LoVo (cell line): ENCODE measurements at regions not wholly inside any gene's neighbourhood (a gene's known extent, or its start where the extent isn't known, plus 50 kb on each side); places are given as distances from the start of the nearest gene placed in this dataset.

Experiments used
- DNase-seq: peaks from one replicate; pipeline ENCODE4 v3.0.0-alpha.2; 2016; ENCODE audit warnings: low spot score

DNA sequence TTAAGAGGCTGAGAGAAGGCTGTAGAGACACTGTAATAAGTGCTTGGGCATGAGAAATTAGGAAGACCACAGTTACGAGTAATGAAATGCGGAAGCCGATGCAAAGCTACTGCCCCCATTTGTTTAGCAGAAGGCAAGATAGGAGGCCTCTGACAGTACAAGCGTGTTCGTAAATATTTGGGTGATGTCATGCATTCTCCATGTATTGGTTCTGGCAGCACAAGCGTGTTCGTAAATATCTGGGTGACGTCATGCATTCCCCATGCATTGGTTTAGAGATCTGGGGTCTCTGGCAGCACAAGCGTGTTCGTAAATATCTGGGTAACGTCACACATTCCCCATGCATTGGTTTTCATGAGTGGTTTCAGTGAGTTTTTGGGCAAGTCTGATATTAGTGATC lies 661.5 kb upstream of the FRG1 start:
- DNase-seq: no peak

DNA sequence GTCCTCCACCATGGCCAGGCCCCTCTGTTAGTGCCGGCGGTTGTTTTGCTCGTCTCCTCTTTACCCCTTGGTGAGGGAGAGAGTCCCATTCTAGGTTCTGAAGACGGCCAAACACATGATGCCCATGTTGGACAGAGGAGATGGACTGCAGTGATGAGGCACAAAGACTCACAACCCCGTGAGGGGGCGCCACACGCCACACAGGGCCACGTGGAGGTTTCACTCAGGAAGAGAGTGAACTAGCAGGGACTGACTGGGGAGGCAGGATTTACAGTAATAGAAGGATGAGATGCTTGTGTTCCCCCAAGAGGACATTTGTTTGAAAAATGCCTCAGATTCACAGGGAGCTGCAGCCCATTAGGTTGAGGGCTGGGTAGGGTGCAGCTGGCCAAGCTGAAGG lies 655.3 kb upstream of the FRG1 start:
- DNase-seq: no peak

DNA sequence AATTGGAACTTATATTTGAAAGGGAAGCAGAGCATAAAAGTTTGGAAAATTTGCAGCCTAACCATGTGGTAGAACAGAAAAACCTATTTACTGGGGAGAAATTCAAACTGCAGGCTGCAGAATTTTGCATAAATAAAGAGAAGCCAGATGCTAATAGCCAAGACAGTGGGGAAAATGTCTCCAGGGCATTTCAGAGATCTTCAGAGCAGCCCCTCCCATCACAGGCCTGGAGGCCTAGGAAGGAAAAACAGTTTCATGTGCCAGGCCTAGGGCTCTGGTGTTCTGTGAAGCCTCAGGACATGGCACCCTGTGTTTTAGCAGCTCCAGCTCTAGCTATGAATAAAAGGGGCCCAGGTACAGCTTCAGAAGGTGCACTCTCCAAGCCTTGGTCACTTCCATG lies 648.7 kb upstream of the FRG1 start:
- DNase-seq: no peak

DNA sequence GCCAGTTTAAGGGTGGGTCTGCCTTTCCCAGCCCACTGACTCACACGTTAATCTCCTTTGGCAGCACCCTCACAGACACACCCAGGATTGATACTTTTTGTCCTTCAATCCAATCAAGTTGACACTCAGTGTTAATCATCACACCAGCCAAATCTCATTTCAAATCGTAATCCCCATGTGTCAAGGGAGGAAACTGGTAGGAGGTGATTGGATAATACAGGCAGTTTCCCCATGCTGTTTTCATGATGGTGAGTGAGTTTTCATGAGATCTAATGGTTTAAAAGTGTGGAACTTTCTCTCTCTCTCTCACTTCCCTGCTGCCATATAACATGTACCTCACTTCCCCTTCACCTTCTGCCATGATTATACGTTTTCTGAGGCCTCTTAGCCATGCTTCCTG lies 647.2 kb upstream of the FRG1 start:
- no peak for DNase-seq

DNA sequence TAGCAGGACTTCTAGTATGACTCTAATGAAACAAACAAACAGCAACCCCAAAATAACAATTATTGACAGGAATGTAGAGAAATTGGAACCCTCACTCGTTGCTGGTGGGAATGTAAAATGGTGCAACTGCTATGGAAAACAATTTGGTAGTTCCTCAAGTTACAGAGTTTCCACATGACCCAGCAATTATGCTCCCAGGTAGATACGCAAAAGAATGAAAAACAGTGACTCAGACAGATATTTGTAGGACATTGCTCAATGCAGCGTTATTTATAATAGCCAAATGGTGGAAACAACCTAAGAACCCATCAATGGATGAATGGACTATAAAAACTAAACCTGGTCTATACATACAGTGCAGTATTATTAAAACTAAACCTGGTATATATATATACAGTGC lies 646.1 kb upstream of the FRG1 start:
- no peak for DNase-seq

DNA sequence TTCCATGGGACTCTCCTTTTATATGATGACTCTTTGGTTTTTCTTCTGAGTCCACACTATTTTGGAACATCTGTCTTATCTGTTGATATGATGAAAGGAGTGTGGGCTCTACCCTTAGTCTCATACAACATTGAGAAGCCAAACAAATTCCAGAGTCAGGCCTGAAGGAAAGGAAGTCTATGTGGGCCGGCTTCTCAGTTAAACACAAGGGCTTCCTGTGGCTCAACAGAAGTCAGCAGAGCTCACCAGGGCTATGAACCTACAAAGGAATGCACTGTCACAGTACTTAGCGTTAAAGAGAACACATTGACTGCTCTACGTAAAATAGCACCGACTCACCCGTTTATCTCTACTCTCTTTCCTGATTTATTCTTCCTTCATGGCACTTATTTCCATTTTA lies 641.0 kb upstream of the FRG1 start:
- DNase-seq: no peak

DNA sequence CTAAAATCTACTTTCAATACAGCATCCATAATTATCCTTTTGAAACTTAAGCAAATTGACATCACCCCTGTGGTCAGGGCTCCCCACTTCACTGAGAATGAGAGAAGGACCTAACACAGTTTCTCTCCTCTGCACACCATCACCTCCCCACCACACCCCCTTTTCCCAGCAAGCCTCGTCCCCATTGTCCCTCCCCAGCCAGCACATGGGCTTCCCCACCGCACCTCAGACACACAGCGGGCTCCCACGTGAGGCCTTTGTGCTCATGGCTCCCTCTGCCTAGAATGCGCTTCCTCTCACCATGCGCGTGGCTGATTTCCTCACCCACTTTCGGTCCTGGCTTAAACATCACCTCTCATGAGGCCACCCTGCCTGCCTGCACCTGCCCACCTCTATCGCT lies 639.0 kb upstream of the FRG1 start:
- DNase-seq: no peak

DNA sequence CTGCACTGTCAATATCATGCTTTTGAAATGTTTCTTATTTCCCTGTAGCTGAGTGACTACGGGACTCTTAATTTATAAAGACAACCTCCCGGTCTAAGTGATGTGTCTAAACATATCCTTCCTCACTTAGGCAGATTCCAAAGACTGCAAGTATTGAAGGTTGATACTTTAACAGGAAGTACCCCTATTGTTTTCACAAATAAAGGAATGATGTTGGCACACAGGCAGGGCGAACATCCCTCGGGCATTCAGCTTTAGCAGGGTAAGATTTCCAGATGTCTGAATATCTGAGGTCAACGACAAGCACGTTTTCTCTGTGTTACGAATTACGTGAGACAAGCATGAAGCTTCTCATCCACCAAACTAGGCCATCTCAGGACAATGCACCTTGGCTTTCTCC lies 638.0 kb upstream of the FRG1 start:
- no peak for DNase-seq

DNA sequence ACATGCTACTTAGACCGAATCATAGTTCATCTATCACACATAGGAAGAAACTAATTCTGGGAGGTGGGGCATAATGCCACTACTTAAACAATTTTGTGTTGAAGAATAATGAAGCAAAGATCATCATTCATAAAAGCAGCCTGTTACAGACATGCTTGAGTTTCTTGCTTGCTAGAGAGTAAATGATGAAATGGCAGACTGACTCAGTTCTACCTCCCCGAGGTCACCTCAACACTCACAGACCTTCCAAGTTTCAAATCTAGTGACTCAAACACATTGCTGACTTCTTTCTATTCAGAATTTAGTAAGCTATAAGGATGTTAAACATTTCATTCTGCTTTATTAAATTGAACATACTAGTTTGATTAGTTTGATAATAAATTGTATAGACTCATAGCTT lies 636.5 kb upstream of the FRG1 start:
- no peak for DNase-seq

DNA sequence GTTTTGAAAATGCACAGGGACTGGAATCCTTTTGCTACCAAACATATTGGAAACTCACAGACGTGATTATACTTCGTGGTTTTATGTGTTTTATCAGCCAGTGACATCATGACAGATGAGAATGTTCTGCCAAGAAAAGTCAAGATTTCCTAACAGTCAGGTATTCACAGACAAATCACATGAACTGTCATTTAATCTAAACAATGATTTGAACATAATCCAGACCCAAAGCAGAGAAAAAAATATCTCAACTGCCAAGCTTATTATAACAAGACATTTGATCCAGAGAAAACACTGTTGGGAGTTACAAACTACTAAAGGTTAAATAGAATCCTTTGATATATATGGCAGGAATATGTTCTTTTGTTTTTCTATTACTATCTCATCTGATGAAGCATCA lies 635.9 kb upstream of the FRG1 start:
- DNase-seq: no peak

DNA sequence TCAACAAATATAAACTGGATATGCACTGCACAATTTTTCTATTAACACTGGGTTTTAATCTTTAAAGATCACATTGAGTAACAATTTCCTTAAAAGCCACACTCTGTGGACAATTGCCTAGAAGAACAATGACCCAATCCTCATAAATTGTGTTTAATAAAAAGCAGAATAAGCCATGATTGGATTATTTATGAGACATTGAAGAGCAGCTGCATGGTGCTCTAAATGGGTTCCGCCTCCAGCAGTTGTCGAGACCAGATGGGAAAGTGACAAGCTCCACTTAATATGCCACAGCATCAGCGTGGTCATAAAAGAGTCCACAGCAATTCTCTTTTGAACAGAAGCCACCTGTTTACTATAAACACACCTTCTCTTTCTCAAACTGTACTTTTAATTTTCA lies 635.2 kb upstream of the FRG1 start:
- DNase-seq: no peak

DNA sequence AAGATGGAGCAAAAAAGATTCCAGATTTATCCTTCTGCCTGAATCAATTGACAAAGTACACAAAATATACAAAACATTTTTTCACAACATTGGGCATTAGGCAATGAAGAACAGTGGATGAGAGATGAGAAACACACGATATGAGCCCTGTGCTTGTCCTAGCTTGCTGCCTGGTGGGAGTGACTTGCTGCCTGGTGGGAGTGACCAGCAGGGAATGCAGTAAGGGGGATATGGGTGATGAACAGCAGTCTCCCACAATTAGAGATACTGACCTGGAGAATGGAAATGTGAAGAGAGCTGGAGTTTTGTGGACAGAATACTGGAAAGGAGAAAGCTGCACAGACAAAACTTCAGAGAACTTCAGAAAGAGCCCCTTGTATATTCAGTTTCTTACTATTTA lies 629.4 kb upstream of the FRG1 start:
- no peak for DNase-seq

DNA sequence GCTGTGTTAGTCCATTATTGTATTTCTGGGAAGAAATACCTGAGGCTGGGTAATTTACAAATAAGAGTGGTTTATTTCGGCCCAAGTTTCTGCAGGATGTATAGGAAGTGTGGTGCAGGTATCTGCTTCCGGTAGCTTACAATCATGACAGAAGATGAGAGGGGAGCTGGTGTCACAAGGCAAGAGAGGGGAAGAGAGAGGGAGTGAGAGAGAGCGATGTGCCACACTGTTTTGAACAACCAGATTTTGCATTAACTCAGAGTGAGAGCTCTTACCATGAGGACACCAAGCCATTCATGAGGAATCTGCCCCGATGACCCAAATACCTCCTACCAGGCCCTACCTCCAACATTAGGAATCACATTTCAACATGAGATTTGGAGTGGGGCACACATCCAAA lies 627.6 kb upstream of the FRG1 start:
- DNase-seq: no peak

DNA sequence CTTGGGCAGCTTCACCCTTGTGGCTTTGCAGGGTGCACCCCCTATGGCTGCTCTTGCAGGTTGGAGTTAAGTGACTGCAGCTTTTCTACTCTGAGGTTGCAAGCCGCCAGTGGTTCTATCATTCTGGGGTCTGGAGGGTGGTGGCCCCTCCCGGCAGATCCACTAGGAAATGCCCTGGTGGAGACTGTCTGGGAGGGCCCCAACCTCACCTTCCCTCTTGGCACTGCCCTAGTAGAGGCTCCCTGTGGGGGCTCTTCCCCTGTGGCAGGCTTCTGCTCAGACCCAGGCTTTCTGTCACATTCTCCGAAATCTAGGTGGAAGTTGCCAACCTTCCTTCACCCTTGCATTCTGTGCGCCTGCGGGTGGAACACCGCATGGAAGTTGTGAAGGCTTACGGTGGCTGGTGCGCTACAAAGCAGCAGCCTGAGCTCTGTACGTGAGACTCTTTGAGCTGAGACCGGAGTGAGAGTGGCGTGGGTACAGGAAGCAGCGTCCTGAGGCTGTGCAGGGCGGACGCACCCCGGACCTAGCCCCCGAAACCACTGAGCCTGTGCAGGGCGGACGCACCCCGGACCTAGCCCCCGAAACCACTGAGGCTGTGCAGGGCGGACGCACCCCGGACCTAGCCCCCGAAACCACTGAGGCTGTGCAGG lies 626.7 kb upstream of the FRG1 start:
- no peak for DNase-seq

DNA sequence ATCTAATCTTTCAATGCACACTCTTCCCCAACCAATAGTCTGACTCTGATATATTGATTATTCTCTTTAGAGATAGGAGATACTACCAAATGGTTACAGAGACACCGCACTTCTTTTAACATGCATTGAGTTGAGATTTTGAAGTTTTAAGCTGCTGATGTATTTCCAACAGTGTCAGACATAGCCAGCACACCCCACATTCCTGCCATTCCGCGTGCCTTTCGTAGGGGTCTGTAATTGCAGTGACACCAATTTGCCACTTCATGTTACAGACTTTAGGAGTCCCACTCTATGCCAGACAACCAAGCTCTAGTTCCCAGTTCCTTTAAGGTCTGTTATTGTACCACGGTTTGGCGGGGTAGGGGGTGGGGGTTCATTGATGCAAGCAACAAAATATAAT lies 618.2 kb upstream of the FRG1 start:
- no peak for DNase-seq

DNA sequence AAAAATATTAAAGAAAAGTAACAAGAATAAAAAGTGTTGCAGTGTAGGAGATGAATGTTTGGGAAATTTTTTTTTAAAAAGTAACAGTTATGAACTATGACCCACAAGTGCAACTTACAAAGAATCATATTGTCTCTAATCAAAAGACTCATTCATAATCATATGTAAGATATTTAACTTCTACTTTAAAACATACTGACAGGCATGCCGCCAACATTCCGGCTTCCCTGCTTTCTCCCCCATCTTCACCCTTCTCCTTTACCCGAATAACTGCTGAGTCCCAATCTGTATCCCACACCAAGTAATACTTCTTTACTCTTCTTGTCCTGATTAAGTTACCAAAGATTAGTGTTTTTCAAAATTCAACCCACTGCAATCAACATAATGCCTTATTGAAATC lies 598.8 kb upstream of the FRG1 start:
- no peak for DNase-seq

DNA sequence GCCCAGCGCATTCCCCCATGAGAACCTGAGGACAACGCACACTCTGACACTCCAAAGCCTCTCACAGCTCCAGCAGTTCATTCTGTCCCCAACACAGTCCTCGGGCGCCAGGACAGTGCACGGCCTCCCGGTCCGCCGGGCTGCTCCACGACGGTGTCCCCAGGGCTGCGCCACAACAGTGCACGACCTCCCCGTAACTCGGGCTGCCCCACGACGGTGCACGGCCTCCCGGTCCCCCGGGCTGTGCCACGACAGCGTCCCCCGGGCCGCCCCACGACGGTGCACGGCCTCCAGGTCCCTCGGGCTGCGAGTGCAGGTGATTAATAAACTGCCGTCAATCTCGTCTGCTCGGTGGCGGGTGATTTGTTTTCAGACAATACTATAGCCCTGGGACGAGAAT lies 585.1 kb upstream of the FRG1 start:
- no peak for DNase-seq

DNA sequence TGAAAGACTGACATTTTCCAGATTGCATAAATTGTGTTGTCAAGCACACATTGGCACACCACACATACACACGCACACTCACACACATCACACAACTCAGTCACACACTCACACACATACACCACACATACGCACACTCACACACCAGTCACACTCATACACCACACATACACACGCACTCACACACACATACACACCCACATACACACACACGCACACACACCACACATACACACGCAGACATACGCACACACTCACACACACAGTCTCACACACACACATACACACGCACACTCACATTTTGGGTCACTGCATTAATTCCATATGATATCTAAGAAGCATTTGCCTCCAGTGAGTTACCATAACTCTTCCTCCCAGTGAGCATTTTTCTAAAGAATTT lies 578.3 kb upstream of the FRG1 start:
- DNase-seq: no peak

DNA sequence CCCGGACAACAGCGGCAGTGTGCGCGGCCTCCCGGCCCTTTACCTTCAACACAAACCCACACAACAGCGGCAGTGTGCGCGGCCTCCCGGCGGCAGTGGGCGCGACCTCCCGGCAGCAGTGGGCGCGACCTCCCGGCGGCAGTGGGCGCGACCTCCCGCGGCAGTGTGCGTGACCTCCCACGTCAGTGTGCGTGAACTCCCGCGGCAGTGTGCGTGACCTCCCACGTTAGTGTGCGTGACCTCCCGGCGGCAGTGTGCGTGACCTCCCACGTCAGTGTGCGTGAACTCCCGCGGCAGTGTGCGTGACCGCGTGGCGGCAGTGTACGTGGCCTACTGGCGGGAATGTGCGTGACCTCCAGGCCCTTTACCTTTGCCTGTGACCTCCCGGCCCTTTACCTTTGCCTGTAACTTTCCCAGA lies 576.6 kb upstream of the FRG1 start:
- no peak for DNase-seq

DNA sequence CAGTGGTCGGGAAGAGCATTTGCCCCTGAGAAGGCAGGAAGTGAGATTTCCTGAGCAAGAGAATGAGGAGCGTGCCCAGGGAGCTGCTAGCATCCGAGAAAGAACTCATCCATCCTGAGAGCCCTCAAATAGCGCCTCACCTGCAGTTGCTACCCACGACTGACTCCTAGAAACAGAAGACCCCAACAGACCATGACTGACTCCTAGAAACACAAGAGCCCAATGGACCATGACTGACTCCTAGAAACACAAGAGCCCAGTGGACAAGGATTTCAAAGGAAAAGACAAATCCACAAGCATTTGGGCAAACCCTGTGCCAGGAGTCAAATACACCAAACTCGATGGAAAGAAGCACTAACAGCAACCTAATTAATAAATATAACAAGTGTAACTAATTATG lies 575.2 kb upstream of the FRG1 start:
- DNase-seq: no peak

DNA sequence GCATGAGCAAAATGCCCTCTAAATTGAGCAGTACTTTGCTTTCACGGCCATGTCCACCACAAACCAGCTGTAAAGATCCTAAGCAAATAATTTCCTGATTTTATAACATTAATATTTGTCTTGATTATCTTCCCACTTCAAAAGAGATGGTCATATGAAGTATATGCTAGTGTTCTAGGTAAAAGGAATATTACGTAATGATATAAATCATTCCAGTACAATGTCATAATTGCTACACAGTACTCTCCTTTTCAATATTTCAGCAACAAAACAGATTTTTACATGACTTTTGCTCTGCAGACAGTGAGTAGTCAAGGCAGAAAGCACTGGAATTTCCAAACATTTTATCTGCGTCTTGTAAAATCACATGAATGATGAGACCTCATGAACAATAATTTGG lies 572.8 kb upstream of the FRG1 start:
- no peak for DNase-seq

DNA sequence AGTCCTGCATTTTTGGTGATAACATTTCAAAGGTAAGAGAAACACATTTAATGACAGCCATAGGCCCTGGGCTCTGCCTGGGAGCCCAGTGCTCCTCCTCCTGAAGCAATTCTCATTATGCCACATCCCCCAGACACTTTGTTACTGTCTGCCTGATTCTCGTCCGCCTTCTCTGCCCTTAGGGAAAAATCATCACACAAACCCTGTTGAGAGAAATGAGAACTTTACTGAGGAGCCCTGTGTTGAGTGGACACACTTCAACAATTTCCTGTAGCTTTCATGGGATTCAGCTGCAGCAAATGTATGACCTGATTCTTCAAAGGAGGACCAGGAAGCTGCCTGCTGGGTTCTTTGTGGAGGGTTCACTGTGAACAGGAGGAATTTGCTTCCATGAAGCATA lies 566.5 kb upstream of the FRG1 start:
- DNase-seq: no peak

DNA sequence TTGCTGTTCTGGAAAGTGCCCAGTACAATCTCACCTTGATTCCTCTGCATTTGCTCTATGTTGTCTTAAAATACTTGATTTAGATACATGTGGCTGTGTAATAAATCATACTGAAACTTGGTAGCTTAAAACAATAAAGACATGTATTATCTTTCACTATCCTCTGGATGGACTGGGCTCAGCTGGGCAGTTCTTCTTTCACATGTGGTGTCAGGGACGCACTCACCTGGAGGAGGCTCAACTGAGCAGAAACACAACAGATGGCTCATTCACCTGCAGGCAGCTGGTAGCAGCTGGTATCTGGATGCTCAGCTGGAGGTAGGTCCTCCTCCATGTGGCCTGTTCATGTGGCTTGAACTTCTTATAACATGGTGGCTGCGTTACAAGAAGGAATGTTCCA lies 563.8 kb upstream of the FRG1 start:
- no peak for DNase-seq

DNA sequence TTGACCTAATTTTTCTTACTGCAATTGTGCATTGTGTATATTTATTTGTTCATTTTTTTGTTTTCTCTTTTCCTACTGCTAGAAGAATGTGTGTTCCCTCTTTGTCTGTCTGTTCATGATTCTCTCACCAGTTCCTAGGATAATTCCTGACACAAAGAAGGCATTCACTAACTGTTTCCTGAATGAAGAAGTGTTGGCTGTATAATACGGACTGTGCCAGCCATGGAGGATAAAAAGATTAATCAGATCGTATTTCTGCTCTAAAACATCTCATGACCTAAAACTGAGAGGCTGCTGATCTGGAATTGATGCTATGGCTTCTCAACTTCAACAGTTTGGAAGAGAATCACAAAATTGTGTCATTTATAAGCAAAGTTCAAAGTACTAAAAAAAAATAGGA lies 563.1 kb upstream of the FRG1 start:
- DNase-seq: no peak

DNA sequence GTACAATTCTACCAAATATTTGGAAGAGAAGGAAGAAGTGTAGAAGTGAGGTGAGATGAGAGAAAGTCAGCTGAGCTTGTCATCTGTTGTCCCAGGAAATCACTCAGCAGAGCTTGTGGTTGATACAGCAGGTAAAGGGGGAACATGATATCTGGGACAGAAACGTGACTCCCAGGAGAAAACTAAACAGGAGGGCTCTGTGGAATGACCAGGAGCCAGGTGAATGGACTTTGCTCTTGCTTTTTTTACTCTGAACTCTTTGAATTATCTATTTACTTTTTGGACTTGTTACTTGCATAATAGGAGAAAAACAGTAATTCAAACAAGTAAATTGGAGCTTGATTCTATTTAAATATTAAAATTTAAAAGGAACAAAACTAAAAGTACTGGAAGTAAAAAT lies 555.6 kb upstream of the FRG1 start:
- DNase-seq: no peak
